Smooth muscle cell (in vitro differentiated cells): ENCODE measurements at regions not wholly inside any gene's neighbourhood (a gene's known extent, or its start where the extent isn't known, plus 50 kb on each side); places are given as distances from the start of the nearest gene placed in this dataset.
A peak's percentile ranks its signal among the peaks of the same experiment; 100 is the strongest.

Experiments used
- DNase-seq: peaks from one replicate; lab custom pipeline; 2025; ENCODE audit not compliant: unreplicated experiment; lab: John Stamatoyannopoulos, UW
- H2AFZ ChIP-seq: fragments of 200-600 bp; sonication (generic); 2 replicates; pipeline ENCODE4 v1.6.0; 2016; ENCODE audit warnings: antibody characterized with exemption, low read depth, mild to moderate bottlenecking
- H3F3A ChIP-seq: fragments of 200-600 bp; sonication (generic); 2 replicates; pipeline ENCODE4 v1.6.0; 2017; ENCODE audit warnings: antibody characterized with exemption, low read depth
- H3K27ac ChIP-seq: fragments of 200-600 bp; sonication (generic); 2 replicates; pipeline ENCODE4 v1.5.1; 2016; ENCODE audit warnings: low read depth, mild to moderate bottlenecking
- H3K27me3 ChIP-seq: fragments of 200-600 bp; sonication (generic); 2 replicates; pipeline ENCODE4 v1.6.1; 2016; ENCODE audit warnings: low read depth, mild to moderate bottlenecking
- H3K36me3 ChIP-seq: fragments of 200-600 bp; sonication (generic); 2 replicates; pipeline ENCODE4 v1.5.1; 2016; ENCODE audit warnings: low read depth
- H3K4me1 ChIP-seq: fragments of 200-600 bp; sonication (generic); 2 replicates; pipeline ENCODE4 v1.5.1; 2016; ENCODE audit warnings: low read depth
- H3K4me2 ChIP-seq: fragments of 200-600 bp; sonication (generic); 2 replicates; pipeline ENCODE4 v1.6.0; 2016; ENCODE audit warnings: mild to moderate bottlenecking
- H3K4me3 ChIP-seq: fragments of 200-600 bp; sonication (generic); 2 replicates; pipeline ENCODE4 v1.5.1; 2016; ENCODE audit warnings: mild to moderate bottlenecking
- H3K79me2 ChIP-seq: fragments of 200-600 bp; sonication (generic); 2 replicates; pipeline ENCODE4 v1.6.0; 2016; ENCODE audit warnings: low read depth, mild to moderate bottlenecking
- H3K9ac ChIP-seq: fragments of 200-600 bp; sonication (generic); 2 replicates; pipeline ENCODE4 v1.6.0; 2016; ENCODE audit warnings: low read depth
- H3K9me3 ChIP-seq: fragments of 200-600 bp; sonication (generic); replicated peaks from 2 replicates; pipeline ENCODE4 v1.5.1; 2016; ENCODE audit warnings: low read depth
- H4K20me1 ChIP-seq: fragments of 200-600 bp; sonication (generic); 2 replicates; pipeline ENCODE4 v1.6.0; 2016; ENCODE audit warnings: low read depth
- WGBS: methylation state at CpG from one replicate; pipeline ENCODE4 v1.1.7; 2016; ENCODE audit warnings: low lambda C conversion rate; 5-methylcytosine and 5-hydroxymethylcytosine counted together
- TF ChIP-seq, protein P1 (sequence below): fragments of 200-600 bp; sonication (generic); IDR thresholded peaks from 2 replicates; pipeline ENCODE4 v1.5.1; 2017; ENCODE audit warnings: borderline replicate concordance, mild to moderate bottlenecking, antibody characterized with exemption; ENCODE audit not compliant: insufficient read depth, poor library complexity, severe bottlenecking

DNA sequence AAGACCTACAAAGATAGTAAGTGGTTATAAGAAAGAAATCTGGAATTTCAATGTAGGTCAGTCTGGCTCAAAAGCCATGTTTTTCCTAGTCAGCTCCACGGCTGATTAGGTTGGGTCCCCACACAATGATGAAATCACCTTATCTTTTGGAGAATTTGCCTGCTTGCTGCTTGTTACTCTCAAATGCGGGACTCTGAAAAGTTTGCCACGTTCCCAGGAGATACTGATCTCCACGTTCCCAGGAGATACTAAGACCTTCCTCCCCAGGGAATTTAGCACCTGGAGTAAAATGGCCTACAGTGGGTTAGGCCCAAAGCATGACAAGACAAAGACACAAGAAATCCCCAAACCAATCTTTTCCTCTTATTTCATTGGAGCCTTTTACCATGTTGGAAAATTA lies 449.6 kb downstream of the TNS1 start:
- Histone ChIP-seq H3K79me2 (no peaks in the 10 kb centered on the region), H2AFZ (no peak overlapping the region), H3K9me3 (no peaks in the 10 kb centered on the region), H3K36me3 (no peaks in the 10 kb centered on the region), H3K4me1 (peaks cover 25% of the 10 kb centered on the region), H3K4me2 (peak overlapping the region; percentile 61), H3K27me3 (no peaks in the 10 kb centered on the region), H3F3A (peaks cover 10% of the 10 kb centered on the region), H3K9ac (no peak overlapping the region), H4K20me1 (no peaks in the 10 kb centered on the region), H3K27ac (peak overlapping the region; percentile 4), H3K4me3 (no peak overlapping the region)
- 22% methylated on average over 4 of the region's 4 CpGs for WGBS
- no peak for DNase-seq
- TF ChIP-seq, protein P1, sequence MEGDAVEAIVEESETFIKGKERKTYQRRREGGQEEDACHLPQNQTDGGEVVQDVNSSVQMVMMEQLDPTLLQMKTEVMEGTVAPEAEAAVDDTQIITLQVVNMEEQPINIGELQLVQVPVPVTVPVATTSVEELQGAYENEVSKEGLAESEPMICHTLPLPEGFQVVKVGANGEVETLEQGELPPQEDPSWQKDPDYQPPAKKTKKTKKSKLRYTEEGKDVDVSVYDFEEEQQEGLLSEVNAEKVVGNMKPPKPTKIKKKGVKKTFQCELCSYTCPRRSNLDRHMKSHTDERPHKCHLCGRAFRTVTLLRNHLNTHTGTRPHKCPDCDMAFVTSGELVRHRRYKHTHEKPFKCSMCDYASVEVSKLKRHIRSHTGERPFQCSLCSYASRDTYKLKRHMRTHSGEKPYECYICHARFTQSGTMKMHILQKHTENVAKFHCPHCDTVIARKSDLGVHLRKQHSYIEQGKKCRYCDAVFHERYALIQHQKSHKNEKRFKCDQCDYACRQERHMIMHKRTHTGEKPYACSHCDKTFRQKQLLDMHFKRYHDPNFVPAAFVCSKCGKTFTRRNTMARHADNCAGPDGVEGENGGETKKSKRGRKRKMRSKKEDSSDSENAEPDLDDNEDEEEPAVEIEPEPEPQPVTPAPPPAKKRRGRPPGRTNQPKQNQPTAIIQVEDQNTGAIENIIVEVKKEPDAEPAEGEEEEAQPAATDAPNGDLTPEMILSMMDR = no peak

DNA sequence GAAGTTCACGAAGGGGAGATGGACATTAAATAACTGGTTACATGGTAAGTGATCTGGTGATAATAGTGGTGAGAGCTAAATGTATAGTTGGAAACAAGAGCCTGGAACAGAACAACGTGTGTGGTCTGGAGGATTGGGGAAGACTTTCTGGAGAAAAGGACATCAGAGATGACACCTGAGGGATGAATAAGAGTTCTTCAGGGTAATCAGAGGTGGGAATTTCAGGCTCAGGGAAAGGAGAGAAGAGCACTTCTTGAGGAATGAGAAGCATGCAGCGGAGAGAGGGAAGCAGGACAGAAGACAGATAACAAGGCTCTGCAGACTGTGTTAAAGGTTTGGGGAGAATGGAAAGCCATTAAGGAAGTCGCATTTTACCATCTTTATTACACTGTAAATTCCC lies 450.7 kb downstream of the TNS1 start:
- Histone ChIP-seq H4K20me1 (no peaks in the 10 kb centered on the region), H3K27ac (peak overlapping the region; percentile 41), H3K4me1 (peaks cover 25% of the 10 kb centered on the region), H3K4me3 (no peak overlapping the region), H3K9me3 (no peaks in the 10 kb centered on the region), H3K4me2 (peak overlapping the region; percentile 61), H2AFZ (no peak overlapping the region), H3K36me3 (no peaks in the 10 kb centered on the region), H3K27me3 (no peaks in the 10 kb centered on the region), H3K9ac (no peak overlapping the region), H3F3A (peaks cover 10% of the 10 kb centered on the region), H3K79me2 (no peaks in the 10 kb centered on the region)
- TF ChIP-seq, protein P1 = no peak
- WGBS = 16% methylated on average over 4 of the region's 4 CpGs
- DNase-seq = no peak

DNA sequence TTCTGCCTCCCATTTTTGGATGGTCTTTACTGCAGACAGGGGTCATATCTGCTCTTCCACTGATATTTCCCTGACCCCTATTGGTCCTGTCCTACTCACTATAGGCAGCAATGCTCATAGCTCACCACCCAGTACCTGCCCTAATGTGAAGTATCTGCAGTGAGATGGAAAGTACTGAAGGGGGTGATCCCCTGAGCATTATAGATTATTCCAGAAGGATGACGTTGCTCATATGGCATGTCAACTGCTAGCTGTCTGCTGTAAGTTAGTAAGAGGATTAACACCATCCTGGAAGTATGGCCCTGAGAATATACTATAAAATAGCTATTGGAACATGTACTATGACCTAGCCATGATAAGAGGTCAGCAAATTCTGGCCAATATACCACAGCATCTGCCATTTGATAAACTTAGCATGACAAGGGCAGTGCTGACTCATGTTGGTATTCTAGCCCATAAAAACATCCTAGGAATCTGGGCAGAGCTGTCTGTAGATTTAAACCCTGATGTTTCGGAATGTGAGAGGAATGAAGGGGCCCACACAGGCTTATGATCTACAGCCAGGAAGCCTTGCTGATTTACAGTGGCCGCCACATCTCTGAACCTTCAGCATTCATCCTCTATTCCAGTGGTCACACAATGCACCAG lies 451.4 kb downstream of the TNS1 start:
- TF ChIP-seq, protein P1 = no peak
- Histone ChIP-seq H3K27ac (peak overlapping the region; percentile 42), H4K20me1 (no peaks in the 10 kb centered on the region), H3K27me3 (no peaks in the 10 kb centered on the region), H3K36me3 (no peaks in the 10 kb centered on the region), H3K4me3 (no peak overlapping the region), H3K9ac (no peak overlapping the region), H3F3A (peaks cover 10% of the 10 kb centered on the region), H3K4me2 (peak overlapping the region; percentile 61), H2AFZ (no peak overlapping the region), H3K79me2 (no peaks in the 10 kb centered on the region), H3K4me1 (peaks cover 25% of the 10 kb centered on the region), H3K9me3 (no peaks in the 10 kb centered on the region)
- DNase-seq = no peak
- WGBS = 3% methylated on average over 3 of the region's 3 CpGs

DNA sequence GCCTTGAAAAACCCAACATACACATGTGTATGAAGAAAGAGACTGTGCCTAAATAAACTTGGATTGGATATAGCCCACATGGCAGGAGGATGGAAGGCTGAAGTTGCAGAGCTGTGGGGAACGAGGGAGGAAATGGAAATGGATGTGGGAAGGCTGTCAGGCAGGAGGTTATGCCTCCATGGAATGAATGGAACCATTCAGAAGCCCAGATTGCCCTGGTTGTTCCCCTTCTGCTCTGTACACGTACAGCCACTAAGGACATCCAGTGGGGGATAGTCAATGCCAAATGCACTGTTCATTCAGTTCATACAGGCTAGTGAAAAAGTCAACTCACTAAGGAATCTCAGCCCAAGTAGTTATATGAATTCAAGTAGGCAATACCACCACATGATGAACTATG lies 463.7 kb downstream of the TNS1 start:
- Histone ChIP-seq H3K9ac (no peak overlapping the region), H3K27me3 (no peaks in the 10 kb centered on the region), H2AFZ (no peak overlapping the region), H3K9me3 (no peaks in the 10 kb centered on the region), H3K27ac (no peak overlapping the region), H3K79me2 (no peaks in the 10 kb centered on the region), H3K4me1 (no peaks in the 10 kb centered on the region), H3K4me3 (no peak overlapping the region), H3K4me2 (no peak overlapping the region), H3F3A (no peaks in the 10 kb centered on the region), H4K20me1 (no peaks in the 10 kb centered on the region), H3K36me3 (no peaks in the 10 kb centered on the region)
- 88% methylated on average over 2 of the region's 2 CpGs for WGBS
- DNase-seq = no peak
- TF ChIP-seq, protein P1 = no peak
